Endothelial cell of umbilical vein (primary cell): ENCODE measurements at regions not wholly inside any gene's neighbourhood (a gene's known extent, or its start where the extent isn't known, plus 50 kb on each side); places are given as distances from the start of the nearest gene placed in this dataset.

Experiments
- BruUV-seq: library from RNA; stranded (reverse); fragments of 400-500 nt; replicated peaks from 2 replicates; lab custom pipeline; 2021; lab: Mats Ljungman, UMichigan
- CTCF ChIA-PET: fragments of 300-600, 350-600 bp; sonication (Branson Sonifier 250); formaldehyde crosslinking; loops from one replicate; lab custom pipeline; 2021; ENCODE audit warnings: antibody characterized with exemption, inconsistent platforms; lab: Charles Lee
- POLR2A ChIA-PET: fragments of 300-600, 350-600 bp; sonication (Branson Sonifier 250); formaldehyde crosslinking; loops from one replicate; lab custom pipeline; 2021; ENCODE audit warnings: antibody characterized with exemption, inconsistent platforms; lab: Charles Lee
- DNase-seq: peaks from one replicate; pipeline ENCODE4 v3.0.0-alpha.2; 2011; ENCODE audit warnings: low read depth, low spot score
- FAIRE-seq: peaks from 2 replicates; lab custom pipeline; 2011; peaks lifted over from hg19 to GRCh38; lab: Jason Lieb, UNC
- H2AFZ ChIP-seq: 2 replicates; pipeline ENCODE4 v1.6.0; 2012; ENCODE audit warnings: low read depth, low read length, control low read depth, inconsistent platforms
- H3K27ac ChIP-seq: 2 replicates; pipeline ENCODE4 v1.5.1; 2011; ENCODE audit warnings: low read depth, mild to moderate bottlenecking, control low read depth, low read length, moderate library complexity; ENCODE audit not compliant: insufficient read depth
- H3K27me3 ChIP-seq, 2 experiments: 2 replicates each; pipeline versions ENCODE4 v1.6.0 to v1.6.1; 2011; ENCODE audit warnings: low read length in 2 of 2, mixed read lengths in 1 of 2; ENCODE audit not compliant: control insufficient read depth in 2 of 2, insufficient read depth in 2 of 2
- H3K36me3 ChIP-seq, 2 experiments: 2 replicates in 1 of 2; 3 replicates in 1 of 2; pipeline ENCODE4 v1.5.1; 2011; ENCODE audit warnings: low read length in 2 of 2, mild to moderate bottlenecking in 1 of 2, moderate library complexity in 1 of 2; ENCODE audit not compliant: control insufficient read depth in 2 of 2, insufficient read depth in 2 of 2; ENCODE audit errors: extremely low read depth in 1 of 2
- H3K4me1 ChIP-seq: 3 replicates; pipeline ENCODE4 v1.5.1; 2011; ENCODE audit warnings: mild to moderate bottlenecking, low read length; ENCODE audit not compliant: control insufficient read depth, insufficient read depth; ENCODE audit errors: extremely low read depth
- H3K4me2 ChIP-seq: 2 replicates; pipeline ENCODE4 v1.6.1; 2011; ENCODE audit warnings: low read length, control low read depth, mixed read lengths; ENCODE audit not compliant: insufficient read depth
- H3K4me3 ChIP-seq, 3 experiments: fragments of 200-600 bp in 1 of 3; sonication (generic), shearing (Covaris generic) in 1 of 3; replicated peaks in 1 of 3; 2 replicates each; pipeline ENCODE4 v1.5.1; 2011 to 2016; ENCODE audit warnings: control low read depth in 3 of 3, low read length in 3 of 3, mild to moderate bottlenecking in 2 of 3, inconsistent platforms in 1 of 3, low read depth in 1 of 3, moderate library complexity in 1 of 3; ENCODE audit not compliant: insufficient read depth in 1 of 3
- H3K79me2 ChIP-seq: 2 replicates; pipeline ENCODE4 v1.6.0; 2012; ENCODE audit warnings: low read length, inconsistent platforms; ENCODE audit not compliant: control insufficient read depth, insufficient read depth
- H3K9ac ChIP-seq: replicated peaks from 2 replicates; pipeline ENCODE3; 2011; ENCODE audit warnings: low read length, control low read depth; ENCODE audit not compliant: insufficient read depth; ENCODE audit errors: extremely low read depth
- H3K9me1 ChIP-seq: replicated peaks from 3 replicates; pipeline ENCODE4 v1.6.0; 2011; ENCODE audit warnings: mild to moderate bottlenecking, low read length; ENCODE audit not compliant: control insufficient read depth, insufficient read depth; ENCODE audit errors: extremely low read depth
- H3K9me3 ChIP-seq: replicated peaks from 2 replicates; pipeline ENCODE4 v1.5.1; 2012; ENCODE audit warnings: low read length, inconsistent platforms; ENCODE audit not compliant: control insufficient read depth, insufficient read depth
- H4K20me1 ChIP-seq: replicated peaks from 2 replicates; pipeline ENCODE3; 2011; ENCODE audit warnings: mild to moderate bottlenecking, low read length; ENCODE audit not compliant: control insufficient read depth, insufficient read depth; ENCODE audit errors: extremely low read depth
- EZH2 ChIP-seq: IDR thresholded peaks from 2 replicates; pipeline ENCODE4 v1.6.1; 2012; ENCODE audit warnings: borderline replicate concordance, low read depth, mild to moderate bottlenecking, moderate library complexity, low read length, inconsistent platforms; ENCODE audit not compliant: severe bottlenecking
- FOS ChIP-seq: IDR thresholded peaks from 2 replicates; pipeline ENCODE4 v1.6.1; 2011; ENCODE audit warnings: mild to moderate bottlenecking, low read length, moderate library complexity, borderline replicate concordance; ENCODE audit not compliant: insufficient read depth
- GATA2 ChIP-seq: IDR thresholded peaks from 2 replicates; pipeline ENCODE4 v1.7.0; 2011; ENCODE audit warnings: low read depth, mild to moderate bottlenecking, moderate library complexity, mixed read lengths, low read length; ENCODE audit not compliant: insufficient read length, insufficient read depth
- JUN ChIP-seq: IDR thresholded peaks from 2 replicates; pipeline ENCODE4 v1.6.1; 2011; ENCODE audit warnings: borderline replicate concordance, low read depth; ENCODE audit not compliant: insufficient read length, insufficient read depth
- MYC ChIP-seq: IDR thresholded peaks from one replicate; pipeline ENCODE4 v1.6.1; 2011; ENCODE audit warnings: mild to moderate bottlenecking, low read depth, low read length
- POLR2A ChIP-seq: IDR thresholded peaks from 2 replicates; pipeline ENCODE4 v1.6.1; 2012; ENCODE audit warnings: low read depth, mild to moderate bottlenecking, control low read depth, low read length
- POLR2AphosphoS5 ChIP-seq: IDR thresholded peaks from 2 replicates; pipeline ENCODE4 v1.6.1; 2012; ENCODE audit warnings: low read depth, mild to moderate bottlenecking, control low read depth, low read length, moderate library complexity; ENCODE audit not compliant: insufficient read depth
- dilution Hi-C: fragments of 300-500 bp; cut with MboI; formaldehyde crosslinking; loops from one replicate; pipeline ENCODE4 v1.15.0; 2019; ENCODE audit warnings: low sequenced_read_pairs; ENCODE audit not compliant: extremely low pct_ligation_motif_present
- intact Hi-C: fragments of 100-400 bp; cut with micrococcal nuclease; formaldehyde crosslinking; loops from one replicate; pipeline ENCODE4 v1.10.0; 2022
- TF ChIP-seq, protein P1 (sequence below): IDR thresholded peaks from 2 replicates; pipeline ENCODE4 v1.6.1; 2011; ENCODE audit not compliant: insufficient read depth, insufficient read length
- TF ChIP-seq, protein P2 (sequence below), 2 donors: IDR thresholded peaks; 1 replicate in 1 of 2; 2 replicates in 1 of 2; pipeline ENCODE4 v1.5.1; 2011; ENCODE audit warnings: low read length in 2 of 2, mild to moderate bottlenecking in 2 of 2, moderate library complexity in 2 of 2, control low read depth in 1 of 2, inconsistent platforms in 1 of 2, low read depth in 1 of 2; ENCODE audit not compliant: insufficient read depth in 1 of 2; ENCODE audit errors: extremely low read depth in 1 of 2

DNA sequence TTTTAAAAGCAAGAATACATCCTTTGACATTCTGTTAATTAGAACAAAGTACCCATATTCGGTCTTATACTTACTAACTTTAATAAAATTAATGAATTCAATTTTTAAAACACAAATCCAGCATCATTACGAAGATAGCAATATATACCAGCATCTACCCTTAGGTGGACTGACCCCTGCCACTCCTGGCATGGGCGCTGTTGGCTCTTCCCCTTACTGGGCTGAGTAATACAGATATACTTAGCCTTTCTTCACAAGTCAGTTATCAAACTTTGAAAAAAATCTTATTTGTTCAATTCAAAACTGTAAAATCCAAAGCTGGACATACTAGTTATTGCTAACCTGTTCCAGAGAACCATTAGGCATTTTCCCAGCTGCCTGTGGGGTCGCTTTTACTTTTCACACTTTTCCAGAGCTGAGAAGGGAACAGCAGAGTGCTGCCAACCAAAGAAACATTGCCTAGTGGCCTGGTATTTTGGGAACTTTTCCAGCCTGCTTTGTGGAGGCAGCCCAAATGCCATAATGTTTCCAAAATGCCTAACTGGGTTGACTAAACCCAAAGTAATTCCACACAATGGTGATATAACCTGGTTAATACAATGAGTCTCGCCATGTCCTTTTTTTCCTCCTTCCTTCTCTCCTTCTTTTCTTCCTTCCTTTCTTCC, 424.7 kb upstream of the ADGRL2 start:
- intact Hi-C loops = no loop called here
- Histone ChIP-seq H3K4me1 (no peaks in the 10 kb centered on the region), H3K9me3 (no peaks in the 10 kb centered on the region), H3K36me3 (no peaks in the 10 kb centered on the region), H3K79me2 (no peaks in the 10 kb centered on the region), H3K4me3 (no peak overlapping the region), H3K4me2 (no peak overlapping the region), H3K27ac (no peak overlapping the region), H3K9me1 (no peaks in the 10 kb centered on the region), H2AFZ (no peak overlapping the region), H3K9ac (no peak overlapping the region), H3K27me3 (no peaks in the 10 kb centered on the region), H4K20me1 (no peaks in the 10 kb centered on the region)
- FAIRE-seq (no peak), DNase-seq (no peak)
- TF ChIP-seq GATA2 (no peak), EZH2 (no peak), JUN (no peak), POLR2AphosphoS5 (no peak)
- TF ChIP-seq, protein P1, sequence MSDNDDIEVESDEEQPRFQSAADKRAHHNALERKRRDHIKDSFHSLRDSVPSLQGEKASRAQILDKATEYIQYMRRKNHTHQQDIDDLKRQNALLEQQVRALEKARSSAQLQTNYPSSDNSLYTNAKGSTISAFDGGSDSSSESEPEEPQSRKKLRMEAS = no peak
- dilution Hi-C loops = no loop called here
- no TSS peak for BruUV-seq
- ChIA-PET CTCF (interaction anchor here (1.1 kb wide), 1 partner anchor 15 kb away, joined by 3 read pairs; no protein-coding TSS in a partner anchor), POLR2A (no interaction called here)

DNA sequence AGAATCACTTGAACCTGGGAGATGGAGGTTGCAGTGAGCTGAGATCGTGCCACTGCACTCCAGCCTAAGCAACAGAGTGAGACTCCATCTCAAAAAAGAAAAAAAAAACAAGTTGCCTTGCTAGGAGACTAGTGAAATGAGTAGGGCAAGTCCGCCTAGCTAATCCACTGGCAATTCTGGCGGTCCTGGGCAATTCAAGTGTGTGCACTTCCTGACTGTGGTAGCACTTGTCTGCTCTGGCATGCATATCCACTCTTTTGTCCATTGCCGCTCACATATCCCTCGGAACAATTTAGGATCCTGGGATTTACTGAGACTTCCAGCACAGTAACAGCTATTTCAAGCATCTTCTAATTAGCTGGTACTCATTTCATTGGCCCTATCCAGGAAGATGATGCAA, 426.3 kb upstream of the ADGRL2 start:
- no TSS peak for BruUV-seq
- no peaks in the 10 kb centered on the region for H3K36me3 ChIP-seq
- dilution Hi-C loops = no loop called here
- TF ChIP-seq POLR2A = no peak
- no peak for TF ChIP-seq POLR2AphosphoS5
- no peak for TF ChIP-seq JUN
- TF ChIP-seq, protein P1 = no peak
- no peak for TF ChIP-seq EZH2
- no peak for TF ChIP-seq MYC
- no peak for TF ChIP-seq GATA2
- TF ChIP-seq FOS = no peak
- TF ChIP-seq, protein P2, sequence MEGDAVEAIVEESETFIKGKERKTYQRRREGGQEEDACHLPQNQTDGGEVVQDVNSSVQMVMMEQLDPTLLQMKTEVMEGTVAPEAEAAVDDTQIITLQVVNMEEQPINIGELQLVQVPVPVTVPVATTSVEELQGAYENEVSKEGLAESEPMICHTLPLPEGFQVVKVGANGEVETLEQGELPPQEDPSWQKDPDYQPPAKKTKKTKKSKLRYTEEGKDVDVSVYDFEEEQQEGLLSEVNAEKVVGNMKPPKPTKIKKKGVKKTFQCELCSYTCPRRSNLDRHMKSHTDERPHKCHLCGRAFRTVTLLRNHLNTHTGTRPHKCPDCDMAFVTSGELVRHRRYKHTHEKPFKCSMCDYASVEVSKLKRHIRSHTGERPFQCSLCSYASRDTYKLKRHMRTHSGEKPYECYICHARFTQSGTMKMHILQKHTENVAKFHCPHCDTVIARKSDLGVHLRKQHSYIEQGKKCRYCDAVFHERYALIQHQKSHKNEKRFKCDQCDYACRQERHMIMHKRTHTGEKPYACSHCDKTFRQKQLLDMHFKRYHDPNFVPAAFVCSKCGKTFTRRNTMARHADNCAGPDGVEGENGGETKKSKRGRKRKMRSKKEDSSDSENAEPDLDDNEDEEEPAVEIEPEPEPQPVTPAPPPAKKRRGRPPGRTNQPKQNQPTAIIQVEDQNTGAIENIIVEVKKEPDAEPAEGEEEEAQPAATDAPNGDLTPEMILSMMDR (IDR thresholded peaks at IDR 0.05; ENCODE audit: extremely low read depth in 1 of 2, insufficient read depth in 1 of 2, low read depth in 1 of 2, low read length in 2 of 2) = no peak
- intact Hi-C loops = no loop called here
- no peak overlapping the region for H3K4me2 ChIP-seq
- H3K9me1 ChIP-seq = no peaks in the 10 kb centered on the region
- no peaks in the 10 kb centered on the region for H3K27me3 ChIP-seq
- no peak overlapping the region for H3K4me3 ChIP-seq
- H3K9ac ChIP-seq = no peak overlapping the region
- H2AFZ ChIP-seq = no peak overlapping the region
- H3K27ac ChIP-seq = no peak overlapping the region
- CTCF ChIA-PET = interaction anchor here (0.7 to 1.2 kb wide), 2 partner anchors 8 to 369 kb away, joined by 3 to 4 read pairs; no protein-coding TSS in a partner anchor
- H3K9me3 ChIP-seq = no peaks in the 10 kb centered on the region
- no peaks in the 10 kb centered on the region for H3K4me1 ChIP-seq
- POLR2A ChIA-PET = no interaction called here
- H3K79me2 ChIP-seq = no peaks in the 10 kb centered on the region
- no peaks in the 10 kb centered on the region for H4K20me1 ChIP-seq
- FAIRE-seq (no peak), DNase-seq (no peak)
